Endothelial cell of umbilical vein (primary cell): ENCODE measurements at regions not wholly inside any gene's neighbourhood (a gene's known extent, or its start where the extent isn't known, plus 50 kb on each side); places are given as distances from the start of the nearest gene placed in this dataset.

ENCODE experiments used
- BruUV-seq: library from RNA; stranded (reverse); fragments of 400-500 nt; replicated peaks from 2 replicates; lab custom pipeline; 2021; lab: Mats Ljungman, UMichigan
- CTCF ChIA-PET: fragments of 300-600, 350-600 bp; sonication (Branson Sonifier 250); formaldehyde crosslinking; loops from one replicate; lab custom pipeline; 2021; ENCODE audit warnings: antibody characterized with exemption, inconsistent platforms; lab: Charles Lee
- POLR2A ChIA-PET: fragments of 300-600, 350-600 bp; sonication (Branson Sonifier 250); formaldehyde crosslinking; loops from one replicate; lab custom pipeline; 2021; ENCODE audit warnings: antibody characterized with exemption, inconsistent platforms; lab: Charles Lee
- DNase-seq: peaks from one replicate; pipeline ENCODE4 v3.0.0-alpha.2; 2011; ENCODE audit warnings: low read depth, low spot score
- FAIRE-seq: peaks from 2 replicates; lab custom pipeline; 2011; peaks lifted over from hg19 to GRCh38; lab: Jason Lieb, UNC
- H2AFZ ChIP-seq: 2 replicates; pipeline ENCODE4 v1.6.0; 2012; ENCODE audit warnings: low read depth, low read length, control low read depth, inconsistent platforms
- H3K27ac ChIP-seq: 2 replicates; pipeline ENCODE4 v1.5.1; 2011; ENCODE audit warnings: low read depth, mild to moderate bottlenecking, control low read depth, low read length, moderate library complexity; ENCODE audit not compliant: insufficient read depth
- H3K27me3 ChIP-seq, 2 experiments: 2 replicates each; pipeline versions ENCODE4 v1.6.0 to v1.6.1; 2011; ENCODE audit warnings: low read length in 2 of 2, mixed read lengths in 1 of 2; ENCODE audit not compliant: control insufficient read depth in 2 of 2, insufficient read depth in 2 of 2
- H3K36me3 ChIP-seq, 2 experiments: 2 replicates in 1 of 2; 3 replicates in 1 of 2; pipeline ENCODE4 v1.5.1; 2011; ENCODE audit warnings: low read length in 2 of 2, mild to moderate bottlenecking in 1 of 2, moderate library complexity in 1 of 2; ENCODE audit not compliant: control insufficient read depth in 2 of 2, insufficient read depth in 2 of 2; ENCODE audit errors: extremely low read depth in 1 of 2
- H3K4me1 ChIP-seq: 3 replicates; pipeline ENCODE4 v1.5.1; 2011; ENCODE audit warnings: mild to moderate bottlenecking, low read length; ENCODE audit not compliant: control insufficient read depth, insufficient read depth; ENCODE audit errors: extremely low read depth
- H3K4me2 ChIP-seq: 2 replicates; pipeline ENCODE4 v1.6.1; 2011; ENCODE audit warnings: low read length, control low read depth, mixed read lengths; ENCODE audit not compliant: insufficient read depth
- H3K4me3 ChIP-seq, 3 experiments: fragments of 200-600 bp in 1 of 3; sonication (generic), shearing (Covaris generic) in 1 of 3; replicated peaks in 1 of 3; 2 replicates each; pipeline ENCODE4 v1.5.1; 2011 to 2016; ENCODE audit warnings: control low read depth in 3 of 3, low read length in 3 of 3, mild to moderate bottlenecking in 2 of 3, inconsistent platforms in 1 of 3, low read depth in 1 of 3, moderate library complexity in 1 of 3; ENCODE audit not compliant: insufficient read depth in 1 of 3
- H3K79me2 ChIP-seq: 2 replicates; pipeline ENCODE4 v1.6.0; 2012; ENCODE audit warnings: low read length, inconsistent platforms; ENCODE audit not compliant: control insufficient read depth, insufficient read depth
- H3K9ac ChIP-seq: replicated peaks from 2 replicates; pipeline ENCODE3; 2011; ENCODE audit warnings: low read length, control low read depth; ENCODE audit not compliant: insufficient read depth; ENCODE audit errors: extremely low read depth
- H3K9me1 ChIP-seq: replicated peaks from 3 replicates; pipeline ENCODE4 v1.6.0; 2011; ENCODE audit warnings: mild to moderate bottlenecking, low read length; ENCODE audit not compliant: control insufficient read depth, insufficient read depth; ENCODE audit errors: extremely low read depth
- H3K9me3 ChIP-seq: replicated peaks from 2 replicates; pipeline ENCODE4 v1.5.1; 2012; ENCODE audit warnings: low read length, inconsistent platforms; ENCODE audit not compliant: control insufficient read depth, insufficient read depth
- H4K20me1 ChIP-seq: replicated peaks from 2 replicates; pipeline ENCODE3; 2011; ENCODE audit warnings: mild to moderate bottlenecking, low read length; ENCODE audit not compliant: control insufficient read depth, insufficient read depth; ENCODE audit errors: extremely low read depth
- EZH2 ChIP-seq: IDR thresholded peaks from 2 replicates; pipeline ENCODE4 v1.6.1; 2012; ENCODE audit warnings: borderline replicate concordance, low read depth, mild to moderate bottlenecking, moderate library complexity, low read length, inconsistent platforms; ENCODE audit not compliant: severe bottlenecking
- FOS ChIP-seq: IDR thresholded peaks from 2 replicates; pipeline ENCODE4 v1.6.1; 2011; ENCODE audit warnings: mild to moderate bottlenecking, low read length, moderate library complexity, borderline replicate concordance; ENCODE audit not compliant: insufficient read depth
- GATA2 ChIP-seq: IDR thresholded peaks from 2 replicates; pipeline ENCODE4 v1.7.0; 2011; ENCODE audit warnings: low read depth, mild to moderate bottlenecking, moderate library complexity, mixed read lengths, low read length; ENCODE audit not compliant: insufficient read length, insufficient read depth
- JUN ChIP-seq: IDR thresholded peaks from 2 replicates; pipeline ENCODE4 v1.6.1; 2011; ENCODE audit warnings: borderline replicate concordance, low read depth; ENCODE audit not compliant: insufficient read length, insufficient read depth
- MYC ChIP-seq: IDR thresholded peaks from one replicate; pipeline ENCODE4 v1.6.1; 2011; ENCODE audit warnings: mild to moderate bottlenecking, low read depth, low read length
- POLR2A ChIP-seq: IDR thresholded peaks from 2 replicates; pipeline ENCODE4 v1.6.1; 2012; ENCODE audit warnings: low read depth, mild to moderate bottlenecking, control low read depth, low read length
- POLR2AphosphoS5 ChIP-seq: IDR thresholded peaks from 2 replicates; pipeline ENCODE4 v1.6.1; 2012; ENCODE audit warnings: low read depth, mild to moderate bottlenecking, control low read depth, low read length, moderate library complexity; ENCODE audit not compliant: insufficient read depth
- dilution Hi-C: fragments of 300-500 bp; cut with MboI; formaldehyde crosslinking; loops from one replicate; pipeline ENCODE4 v1.15.0; 2019; ENCODE audit warnings: low sequenced_read_pairs; ENCODE audit not compliant: extremely low pct_ligation_motif_present
- intact Hi-C: fragments of 100-400 bp; cut with micrococcal nuclease; formaldehyde crosslinking; loops from one replicate; pipeline ENCODE4 v1.10.0; 2022
- TF ChIP-seq, protein P1 (sequence below), 2 donors: IDR thresholded peaks; 1 replicate in 1 of 2; 2 replicates in 1 of 2; pipeline ENCODE4 v1.5.1; 2011; ENCODE audit warnings: low read length in 2 of 2, mild to moderate bottlenecking in 2 of 2, moderate library complexity in 2 of 2, control low read depth in 1 of 2, inconsistent platforms in 1 of 2, low read depth in 1 of 2; ENCODE audit not compliant: insufficient read depth in 1 of 2; ENCODE audit errors: extremely low read depth in 1 of 2
- TF ChIP-seq, protein P2 (sequence below): IDR thresholded peaks from 2 replicates; pipeline ENCODE4 v1.6.1; 2011; ENCODE audit not compliant: insufficient read depth, insufficient read length

DNA sequence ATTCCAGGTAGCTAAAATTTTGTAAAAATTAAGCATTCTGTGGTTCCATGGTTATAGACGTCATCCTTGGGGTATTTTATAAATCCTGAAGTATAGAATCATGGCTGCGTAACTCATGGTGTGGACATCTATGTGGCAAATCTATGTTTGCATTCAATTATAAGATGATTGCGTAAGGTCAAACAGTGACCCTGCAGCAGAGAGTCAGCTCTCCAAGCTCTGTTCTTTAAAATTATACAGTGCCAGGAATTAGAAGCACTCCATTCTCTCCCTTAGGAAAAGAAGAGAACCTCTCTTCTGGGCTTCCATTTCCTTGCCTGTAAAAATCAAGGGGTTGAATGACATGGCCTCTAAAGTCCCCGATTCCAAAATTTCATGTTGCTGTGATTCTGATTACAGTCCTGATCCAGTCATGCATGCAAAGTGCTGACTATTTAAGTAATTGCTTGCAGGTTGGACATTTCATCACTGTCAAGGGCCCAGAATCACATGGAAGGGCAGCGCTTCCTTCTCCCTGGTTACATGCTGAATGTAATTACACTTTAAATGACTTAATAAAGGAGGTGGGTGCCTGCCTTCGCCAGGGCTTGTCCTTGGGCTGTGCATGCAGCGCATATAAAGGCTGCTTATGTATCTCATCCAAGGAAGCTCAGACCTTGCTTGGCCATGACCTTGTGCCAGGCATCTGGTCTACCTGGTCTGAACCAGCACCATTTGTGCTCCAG, 550.7 kb downstream of the TYW1 start:
- TF ChIP-seq GATA2 (no peak), POLR2A (no peak)
- ChIA-PET CTCF (no interaction called here), POLR2A (no interaction called here)
- no peak overlapping the region for H3K4me2 ChIP-seq
- H3K9me3 ChIP-seq: peaks cover 6% of the 10 kb centered on the region
- H3K9me1 ChIP-seq: no peaks in the 10 kb centered on the region
- dilution Hi-C loops (no loop called here), intact Hi-C loops (no loop called here)
- no peak overlapping the region for H3K27ac ChIP-seq
- FAIRE-seq: no peak
- H3K36me3 ChIP-seq: no peaks in the 10 kb centered on the region
- H3K27me3 ChIP-seq: no peaks in the 10 kb centered on the region
- H2AFZ ChIP-seq: no peak overlapping the region
- no peaks in the 10 kb centered on the region for H3K79me2 ChIP-seq
- no peak overlapping the region for H3K9ac ChIP-seq
- no peak overlapping the region for H3K4me3 ChIP-seq
- no peaks in the 10 kb centered on the region for H4K20me1 ChIP-seq
- no TSS peak for BruUV-seq
- DNase-seq: no peak
- H3K4me1 ChIP-seq: no peaks in the 10 kb centered on the region

DNA sequence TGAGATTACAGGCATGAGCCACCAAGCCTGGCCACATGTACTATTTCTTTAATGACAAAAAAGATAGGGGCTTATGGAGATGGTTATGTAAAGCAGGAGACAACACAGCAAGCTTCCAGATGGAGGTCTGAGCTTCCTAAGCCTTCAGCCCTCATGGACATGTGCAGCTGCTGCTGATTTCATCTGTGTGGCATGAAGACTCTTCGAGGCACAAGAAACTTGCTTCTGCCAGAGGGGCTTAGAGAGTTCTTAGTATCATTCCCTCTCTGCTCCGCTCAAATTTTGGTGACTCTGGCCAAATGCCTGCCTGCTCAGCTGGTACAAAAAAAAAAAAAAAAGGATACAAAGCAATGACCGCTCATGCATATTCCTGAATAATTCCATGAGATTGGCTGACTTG, 552.5 kb downstream of the TYW1 start:
- H3K79me2 ChIP-seq: no peaks in the 10 kb centered on the region
- no peak overlapping the region for H3K4me2 ChIP-seq
- no peaks in the 10 kb centered on the region for H3K27me3 ChIP-seq
- no peak overlapping the region for H2AFZ ChIP-seq
- H3K9me1 ChIP-seq: no peaks in the 10 kb centered on the region
- H3K4me3 ChIP-seq: no peak overlapping the region
- H3K27ac ChIP-seq: no peak overlapping the region
- H3K36me3 ChIP-seq: no peaks in the 10 kb centered on the region
- no peaks in the 10 kb centered on the region for H3K4me1 ChIP-seq
- TF ChIP-seq GATA2: no peak
- TF ChIP-seq, protein P1, sequence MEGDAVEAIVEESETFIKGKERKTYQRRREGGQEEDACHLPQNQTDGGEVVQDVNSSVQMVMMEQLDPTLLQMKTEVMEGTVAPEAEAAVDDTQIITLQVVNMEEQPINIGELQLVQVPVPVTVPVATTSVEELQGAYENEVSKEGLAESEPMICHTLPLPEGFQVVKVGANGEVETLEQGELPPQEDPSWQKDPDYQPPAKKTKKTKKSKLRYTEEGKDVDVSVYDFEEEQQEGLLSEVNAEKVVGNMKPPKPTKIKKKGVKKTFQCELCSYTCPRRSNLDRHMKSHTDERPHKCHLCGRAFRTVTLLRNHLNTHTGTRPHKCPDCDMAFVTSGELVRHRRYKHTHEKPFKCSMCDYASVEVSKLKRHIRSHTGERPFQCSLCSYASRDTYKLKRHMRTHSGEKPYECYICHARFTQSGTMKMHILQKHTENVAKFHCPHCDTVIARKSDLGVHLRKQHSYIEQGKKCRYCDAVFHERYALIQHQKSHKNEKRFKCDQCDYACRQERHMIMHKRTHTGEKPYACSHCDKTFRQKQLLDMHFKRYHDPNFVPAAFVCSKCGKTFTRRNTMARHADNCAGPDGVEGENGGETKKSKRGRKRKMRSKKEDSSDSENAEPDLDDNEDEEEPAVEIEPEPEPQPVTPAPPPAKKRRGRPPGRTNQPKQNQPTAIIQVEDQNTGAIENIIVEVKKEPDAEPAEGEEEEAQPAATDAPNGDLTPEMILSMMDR (IDR thresholded peaks at IDR 0.05; ENCODE audit: extremely low read depth in 1 of 2, insufficient read depth in 1 of 2, low read depth in 1 of 2, low read length in 2 of 2): no peak
- TF ChIP-seq EZH2: no peak
- no peak for TF ChIP-seq POLR2A
- no peak for TF ChIP-seq POLR2AphosphoS5
- TF ChIP-seq FOS: no peak
- no peak for TF ChIP-seq MYC
- TF ChIP-seq, protein P2, sequence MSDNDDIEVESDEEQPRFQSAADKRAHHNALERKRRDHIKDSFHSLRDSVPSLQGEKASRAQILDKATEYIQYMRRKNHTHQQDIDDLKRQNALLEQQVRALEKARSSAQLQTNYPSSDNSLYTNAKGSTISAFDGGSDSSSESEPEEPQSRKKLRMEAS: no peak
- no peak for TF ChIP-seq JUN
- intact Hi-C loops: no loop called here
- BruUV-seq: no TSS peak
- no peaks in the 10 kb centered on the region for H4K20me1 ChIP-seq
- dilution Hi-C loops: no loop called here
- DNase-seq: no peak
- CTCF ChIA-PET: no interaction called here
- POLR2A ChIA-PET: no interaction called here
- no peak overlapping the region for H3K9ac ChIP-seq
- FAIRE-seq: no peak
- H3K9me3 ChIP-seq: peaks cover 6% of the 10 kb centered on the region
